ENCODE measurements at regions not wholly inside any gene's neighbourhood (a gene's known extent, or its start where the extent isn't known, plus 50 kb on each side); places are given as distances from the start of the nearest gene placed in this dataset.
A peak's percentile ranks its signal among the peaks of the same experiment; 100 is the strongest.

DNA sequence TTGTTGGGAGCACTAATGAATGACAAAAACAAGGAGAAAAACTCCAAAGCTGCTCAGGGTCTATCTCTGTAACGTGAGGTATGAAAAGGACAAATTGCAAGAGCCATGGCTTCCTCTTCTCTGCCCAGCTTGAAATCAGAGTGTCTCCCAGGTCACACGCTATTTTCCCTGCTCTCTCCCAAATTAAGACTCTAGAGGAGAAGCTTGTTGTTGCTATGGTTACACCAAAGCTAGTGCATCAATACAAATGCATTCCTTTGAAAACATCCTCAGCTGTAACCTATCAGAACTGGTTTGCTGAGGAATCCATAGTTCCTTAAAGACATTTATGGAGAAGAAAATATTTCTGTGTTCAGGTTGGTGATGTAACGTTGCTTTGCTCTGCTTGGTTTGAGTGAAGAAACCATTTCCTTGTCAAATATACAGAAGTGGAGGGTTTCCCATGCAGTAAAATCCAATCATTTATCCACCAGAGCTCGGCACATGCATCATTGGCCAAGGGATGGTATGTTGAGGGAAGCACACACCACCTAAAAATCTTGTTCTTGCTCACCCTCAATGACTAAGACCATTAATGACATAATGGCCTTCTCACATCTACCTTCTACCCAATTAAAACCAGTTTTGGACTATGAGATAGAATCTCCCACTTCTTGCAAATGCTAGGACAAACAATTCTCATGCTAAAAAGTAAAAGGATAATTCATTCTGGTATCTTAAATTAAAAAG lies 2135.6 kb upstream of the CELF4 start:
- DNase-seq (ENCODE audit: low spot score) = no peak

GRCh38 chr18:39699340-39699964 lies 2133.9 kb upstream of the CELF4 start:
- no peak for DNase-seq (ENCODE audit: low spot score)

GRCh38 chr18:39698436-39698835 lies 2132.8 kb upstream of the CELF4 start:
- no peak for DNase-seq (ENCODE audit: low spot score)

GRCh38 chr18:39693359-39693758 lies 2127.8 kb upstream of the CELF4 start:
- no peak for DNase-seq (ENCODE audit: low spot score)

DNA sequence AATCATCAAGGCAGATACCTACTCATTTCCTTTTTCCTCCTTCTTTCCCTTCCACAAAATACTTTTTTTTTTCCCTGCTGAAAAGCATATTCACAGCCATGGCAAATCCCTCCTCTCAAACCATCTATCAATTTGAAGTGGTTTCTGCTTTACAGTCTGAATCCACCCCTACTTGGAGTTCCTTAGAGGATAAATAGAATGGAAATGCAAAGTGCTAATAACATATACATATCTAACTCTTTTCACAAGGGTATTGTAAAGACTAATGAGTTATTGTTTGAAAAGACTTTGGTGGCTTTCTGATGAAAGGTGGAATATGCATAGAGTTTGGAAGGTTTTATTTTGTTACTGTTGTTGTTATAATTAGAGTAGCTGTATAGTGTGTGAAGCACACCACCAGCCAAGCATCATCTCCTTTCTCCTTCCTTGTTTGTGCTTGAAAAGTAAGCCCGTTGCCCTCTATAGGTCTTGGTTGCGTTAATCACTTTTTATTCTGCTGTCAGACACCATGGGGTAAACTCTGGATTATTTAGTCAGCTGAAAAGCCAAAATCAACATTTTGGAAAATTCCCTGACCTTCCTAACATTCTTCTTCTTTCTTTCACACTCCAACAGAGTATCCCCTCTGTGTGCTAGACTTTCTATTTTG lies 2126.9 kb upstream of the CELF4 start:
- no peak for DNase-seq (ENCODE audit: low spot score)

GRCh38 chr18:39685303-39685902 lies 2119.8 kb upstream of the CELF4 start:
- no peak for DNase-seq (ENCODE audit: low spot score)

GRCh38 chr18:39681061-39681460 lies 2115.5 kb upstream of the CELF4 start:
- DNase-seq (ENCODE audit: low spot score) = no peak

DNA sequence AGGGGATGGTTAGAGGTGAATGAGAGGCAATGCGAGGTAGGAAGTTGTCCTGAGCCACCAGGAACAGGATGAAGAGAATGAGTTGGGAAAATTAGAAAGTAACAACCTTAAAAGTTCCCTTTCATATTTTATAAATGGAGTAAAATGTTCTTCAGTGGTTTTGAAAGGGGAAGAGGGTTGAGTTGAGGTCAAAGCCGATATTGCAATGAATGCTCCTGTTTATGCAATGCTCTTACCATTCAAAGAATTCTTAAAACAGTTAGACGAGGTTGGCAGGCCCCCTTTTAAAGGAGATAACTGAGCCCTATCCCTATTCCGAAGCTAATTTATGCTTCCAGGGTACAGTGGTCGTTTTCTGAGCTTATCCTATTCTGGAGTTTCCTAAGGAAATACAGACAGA lies 2110.3 kb upstream of the CELF4 start:
- DNase-seq (ENCODE audit: low spot score) = no peak

- DNase-seq (ENCODE audit: low spot score) = peak; percentile 57
Measured at GRCh38 chr18:39675368-39675767, 2109.8 kb upstream of the CELF4 start.

GRCh38 chr18:39672171-39672570 lies 2106.6 kb upstream of the CELF4 start:
- DNase-seq (ENCODE audit: low spot score) = no peak

DNA sequence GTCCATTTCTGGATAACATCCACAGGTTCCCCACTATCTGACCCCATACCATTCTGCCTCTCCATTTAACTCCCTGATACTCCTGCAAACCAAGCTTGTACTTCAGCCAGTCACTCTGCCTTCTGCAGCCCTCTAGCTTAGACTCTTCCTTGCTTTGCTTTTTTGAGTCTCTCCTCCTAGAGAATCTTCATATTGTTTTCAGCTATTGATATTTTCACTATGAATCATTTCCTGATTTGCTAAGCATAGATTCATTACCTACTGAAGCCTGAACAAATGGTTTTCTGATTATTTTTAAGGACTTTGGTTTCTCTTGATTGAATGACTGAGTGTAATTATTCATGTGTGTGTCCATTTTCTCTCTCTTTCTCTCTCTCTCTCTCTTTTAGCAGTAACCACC lies 2102.3 kb upstream of the CELF4 start:
- DNase-seq (ENCODE audit: low spot score) = no peak

- no peak for DNase-seq (ENCODE audit: low spot score)
Measured at GRCh38 chr18:39666541-39666940, 2100.9 kb upstream of the CELF4 start.

DNA sequence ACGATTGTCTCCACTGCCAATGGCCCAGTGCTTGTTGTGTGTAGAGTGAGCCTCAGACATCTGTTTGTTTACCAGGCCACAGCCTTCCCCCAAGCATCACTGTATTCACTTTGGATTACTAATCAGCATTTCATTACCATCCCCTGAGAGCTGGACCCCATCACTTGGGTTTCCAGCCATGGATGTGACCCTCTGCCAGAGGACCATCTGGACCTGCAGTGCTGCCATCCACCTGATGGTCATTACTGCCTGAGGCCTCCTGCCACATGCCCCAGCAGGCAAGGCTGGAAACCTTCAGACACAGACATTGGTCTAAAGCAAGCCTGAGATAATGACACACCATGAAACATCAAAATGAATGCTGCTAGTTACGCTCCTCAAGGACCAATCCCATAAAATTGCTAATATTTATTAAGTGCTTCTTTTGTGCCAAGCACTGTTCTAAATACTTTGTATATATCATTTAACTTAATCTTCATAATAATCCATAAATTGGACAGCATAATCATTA lies 2096.3 kb upstream of the CELF4 start:
- no peak for DNase-seq (ENCODE audit: low spot score)

- no peak for DNase-seq (ENCODE audit: low spot score)
Measured at GRCh38 chr18:39660141-39660540, 2094.5 kb upstream of the CELF4 start.

GRCh38 chr18:39655341-39655740 lies 2089.7 kb upstream of the CELF4 start:
- no peak for DNase-seq (ENCODE audit: low spot score)

- DNase-seq (ENCODE audit: low spot score) = no peak
Measured at GRCh38 chr18:39653221-39653620, 2087.6 kb upstream of the CELF4 start.

DNA sequence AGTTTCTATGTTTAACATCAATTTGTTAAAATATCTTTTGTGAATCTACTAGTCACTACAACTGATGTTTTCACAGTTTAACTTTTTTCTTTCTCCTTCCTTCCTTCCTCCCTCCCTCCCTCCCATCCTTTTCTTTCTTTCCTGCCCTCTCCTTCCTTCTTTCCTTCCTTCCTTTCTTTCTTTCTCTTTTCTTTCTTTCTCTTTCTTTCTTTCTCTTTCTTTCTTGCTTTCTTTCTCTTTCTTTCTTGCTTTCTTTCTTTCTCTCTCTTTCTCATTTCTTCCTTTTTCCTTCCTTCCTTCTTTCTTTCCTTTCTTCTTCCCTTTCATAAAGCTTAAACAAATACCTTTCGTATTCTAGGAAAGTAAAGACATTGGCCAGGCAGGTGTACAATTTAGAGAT lies 2083.0 kb upstream of the CELF4 start:
- no peak for DNase-seq (ENCODE audit: low spot score)

DNA sequence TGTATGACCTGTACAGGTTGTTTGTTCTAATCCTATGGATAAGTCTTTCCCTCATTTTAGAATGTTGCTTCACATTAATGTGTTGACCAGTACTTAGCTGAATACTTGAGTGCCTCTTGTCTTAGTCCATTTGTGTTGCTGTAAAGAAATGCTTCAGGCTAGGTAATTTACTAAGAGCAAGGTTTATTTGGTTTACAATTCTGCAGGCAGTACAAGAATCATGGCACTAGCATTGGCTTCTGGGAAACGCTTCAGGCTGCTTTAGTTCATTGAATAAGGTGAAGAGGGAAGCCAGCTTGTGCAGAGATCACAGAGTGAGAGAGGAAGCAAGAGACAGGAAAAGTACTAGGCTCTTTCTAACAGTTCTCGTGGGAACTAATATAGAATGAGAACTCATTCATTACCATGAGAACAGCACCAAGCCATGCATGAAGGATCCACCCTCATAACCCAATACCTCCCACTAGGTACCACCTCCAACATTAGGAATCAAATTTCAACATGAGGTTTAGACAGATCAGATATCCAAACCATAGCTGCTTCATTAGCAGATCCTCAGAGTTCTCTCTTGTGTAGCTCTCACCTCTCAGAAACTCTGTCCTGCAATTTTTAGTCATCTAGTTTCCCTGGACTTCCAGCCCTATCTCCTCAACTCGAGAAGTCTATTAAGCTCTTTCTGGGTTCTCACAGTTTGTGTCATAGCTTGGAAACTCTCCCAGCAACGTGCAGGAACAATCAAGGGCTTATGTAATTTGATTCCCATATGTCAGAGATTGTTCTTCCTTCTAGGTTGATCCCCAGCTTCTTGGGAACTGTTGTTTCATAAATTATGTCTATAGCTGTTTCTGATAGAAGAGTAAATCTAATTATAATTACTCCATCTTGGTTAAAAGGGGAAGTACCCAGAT lies 2082.3 kb upstream of the CELF4 start:
- DNase-seq (ENCODE audit: low spot score) = peak; percentile 68

- DNase-seq (ENCODE audit: low spot score) = no peak
Measured at GRCh38 chr18:39638224-39638623, 2072.6 kb upstream of the CELF4 start.

DNA sequence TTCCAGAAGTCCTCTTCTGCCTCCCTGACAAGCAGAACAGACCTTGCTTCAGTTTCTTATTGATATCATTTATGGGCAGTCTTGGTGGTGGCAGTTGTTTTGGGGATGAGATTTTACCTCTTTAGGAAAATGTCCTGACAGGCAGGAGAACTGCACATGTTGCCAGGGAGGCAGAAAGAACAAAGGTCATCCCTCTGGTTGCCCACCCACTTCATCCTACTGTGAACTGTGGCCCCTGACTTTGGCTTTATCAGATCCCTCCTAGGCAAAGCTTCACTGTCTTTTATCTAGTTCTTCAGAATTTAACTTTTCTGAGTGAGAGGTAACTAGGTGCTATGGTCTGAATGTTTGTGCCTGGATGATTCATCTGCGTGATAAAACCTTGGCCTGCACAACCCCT lies 2071.3 kb upstream of the CELF4 start:
- DNase-seq (ENCODE audit: low spot score) = no peak

GRCh38 chr18:39635966-39636365 lies 2070.4 kb upstream of the CELF4 start:
- no peak for DNase-seq (ENCODE audit: low spot score)

GRCh38 chr18:39635192-39635591 lies 2069.6 kb upstream of the CELF4 start:
- no peak for DNase-seq (ENCODE audit: low spot score)
